ENCODE measurements at regions not wholly inside any gene's neighbourhood (a gene's known extent, or its start where the extent isn't known, plus 50 kb on each side); places are given as distances from the start of the nearest gene placed in this dataset.
"Not testable (repeated sequence)": the region's sequence is repeated elsewhere in the genome, so short reads cannot be mapped to it uniquely, and the experiment has no call there.

GRCh38 chr17:6373599-6373998 lies 61.3 kb downstream of the AIPL1 start:
- intact Hi-C loops (cut with DNase I); ATAC-seq; H3K4me3 ChIP-seq; H3K4me1 ChIP-seq; H3K27ac ChIP-seq; DNase-seq; H3K9me3 ChIP-seq; H3K36me3 ChIP-seq: not testable (repeated sequence)
- H3K27me3 ChIP-seq: peaks cover 0 to 12% (median 0%) of the 10 kb centered on the region in 7 donors
- 89 to 90% methylated on average over 4 of the region's 4 CpGs for WGBS, 2 donors

- ATAC-seq (no peak), DNase-seq (no peak)
- H3K27me3 ChIP-seq: peaks cover 0 to 15% (median 9%) of the 10 kb centered on the region in 7 donors
- no peak for TF ChIP-seq CTCF (IDR thresholded peaks at IDR 0.05)
- no peak overlapping the region for H3K4me3 ChIP-seq
- 38 to 48% methylated on average over 2 of the region's 2 CpGs for WGBS, 2 donors
- H3K9me3 ChIP-seq: no peaks in the 10 kb centered on the region
- no peaks in the 10 kb centered on the region for H3K36me3 ChIP-seq
- peaks cover 0 to 6% (median 0%) of the 10 kb centered on the region in 9 donors for H3K4me1 ChIP-seq
- intact Hi-C loops (cut with DNase I): no loop called here
- H3K27ac ChIP-seq: no peak overlapping the region
These were observed 68.7 kb downstream of the AIPL1 start for GRCh38 chr17:6366221-6366666.

- intact Hi-C loops (cut with DNase I): no loop called here
- H3K27ac ChIP-seq: no peak overlapping the region
- DNase-seq (no peak), ATAC-seq (no peak)
- H3K4me1 ChIP-seq: peaks cover 0 to 10% (median 0%) of the 10 kb centered on the region in 9 donors
- WGBS, 2 donors: 66 to 79% methylated on average over 13 of the region's 13 CpGs
- no peak overlapping the region for H3K4me3 ChIP-seq
- no peaks in the 10 kb centered on the region for H3K36me3 ChIP-seq
- no peak for TF ChIP-seq CTCF (IDR thresholded peaks at IDR 0.05)
- H3K9me3 ChIP-seq: no peaks in the 10 kb centered on the region
- H3K27me3 ChIP-seq: peaks cover 0 to 15% (median 9%) of the 10 kb centered on the region in 7 donors
These were observed 69.5 kb downstream of the AIPL1 start for GRCh38 chr17:6365200-6365943.

- Histone ChIP-seq H3K36me3 (no peaks in the 10 kb centered on the region), H3K4me1 (peaks cover 0 to 10% (median 0%) of the 10 kb centered on the region in 9 donors), H3K9me3 (no peaks in the 10 kb centered on the region), H3K27ac (peak overlapping the region in 3 of 10 donors; percentile 5 to 42 (median 12)), H3K4me3 (no peak overlapping the region), H3K27me3 (peaks cover 0 to 22% (median 9%) of the 10 kb centered on the region in 7 donors)
- intact Hi-C loops (cut with DNase I): no loop called here
- no peak for DNase-seq
- peak in 1 of 8 donors; percentile 49 for ATAC-seq
- WGBS, 2 donors: 62 to 65% methylated on average over 5 of the region's 5 CpGs
- no peak for TF ChIP-seq CTCF (IDR thresholded peaks at IDR 0.05)
These were observed 73.2 kb downstream of the AIPL1 start for GRCh38 chr17:6361733-6362132.

- H3K4me3 ChIP-seq: no peak overlapping the region
- no peak overlapping the region for H3K27ac ChIP-seq
- TF ChIP-seq CTCF (IDR thresholded peaks at IDR 0.05): no peak
- peaks cover 0 to 10% (median 0%) of the 10 kb centered on the region in 9 donors for H3K4me1 ChIP-seq
- 77 to 86% methylated on average over 3 of the region's 3 CpGs for WGBS, 2 donors
- ATAC-seq (no peak), DNase-seq (no peak)
- peaks cover 0 to 4% (median 0%) of the 10 kb centered on the region in 11 donors for H3K9me3 ChIP-seq
- peaks cover 0 to 13% (median 4%) of the 10 kb centered on the region in 7 donors for H3K27me3 ChIP-seq
- intact Hi-C loops (cut with DNase I): no loop called here
- no peaks in the 10 kb centered on the region for H3K36me3 ChIP-seq
These were observed 76.8 kb downstream of the AIPL1 start for GRCh38 chr17:6358131-6358530.

Measured in heart right ventricle (tissue), 16 donors.